KMS-11 (cell line): ENCODE measurements at regions not wholly inside any gene's neighbourhood (a gene's known extent, or its start where the extent isn't known, plus 50 kb on each side); places are given as distances from the start of the nearest gene placed in this dataset.

Experiments
- H2AFZ ChIP-seq: fragments of 200-600 bp; sonication (generic); 2 replicates; pipeline ENCODE4 v1.6.1; 2016; ENCODE audit warnings: antibody characterized with exemption, mixed run types, low read depth
- H3K27ac ChIP-seq: fragments of 200-600 bp; sonication (generic); 2 replicates; pipeline ENCODE4 v1.6.1; 2016; ENCODE audit warnings: mild to moderate bottlenecking, mixed run types
- H3K27me3 ChIP-seq: fragments of 200-600 bp; sonication (generic); 2 replicates; pipeline ENCODE4 v1.6.1; 2017; ENCODE audit warnings: mild to moderate bottlenecking, low read depth, mixed run types, moderate library complexity; ENCODE audit not compliant: insufficient read depth
- H3K36me3 ChIP-seq: fragments of 200-600 bp; sonication (generic); 2 replicates; pipeline ENCODE4 v1.6.1; 2017; ENCODE audit warnings: mild to moderate bottlenecking, mixed run types; ENCODE audit not compliant: insufficient read depth
- H3K4me1 ChIP-seq: fragments of 200-600 bp; sonication (generic); 2 replicates; pipeline ENCODE4 v1.6.1; 2016; ENCODE audit warnings: mild to moderate bottlenecking, low read depth, mixed run types; ENCODE audit not compliant: poor library complexity, severe bottlenecking
- H3K4me2 ChIP-seq: fragments of 200-600 bp; sonication (generic); 2 replicates; pipeline ENCODE4 v1.7.0; 2016; ENCODE audit warnings: mild to moderate bottlenecking, mixed run types
- H3K4me3 ChIP-seq: fragments of 200-600 bp; sonication (generic); IDR thresholded peaks from 2 replicates; pipeline ENCODE4 v1.6.1; 2017; ENCODE audit warnings: low read depth, low read length, mixed read lengths; ENCODE audit not compliant: insufficient read depth
- H3K79me2 ChIP-seq: fragments of 200-600 bp; sonication (generic); 2 replicates; pipeline ENCODE4 v1.6.1; 2016; ENCODE audit warnings: low read depth, mixed run types; ENCODE audit not compliant: insufficient read depth
- H3K9ac ChIP-seq: fragments of 200-600 bp; sonication (generic); 2 replicates; pipeline ENCODE4 v1.6.1; 2016; ENCODE audit warnings: mild to moderate bottlenecking, mixed run types
- H4K20me1 ChIP-seq: fragments of 200-600 bp; sonication (generic); 2 replicates; pipeline ENCODE4 v1.6.1; 2016; ENCODE audit warnings: mild to moderate bottlenecking, mixed run types; ENCODE audit not compliant: insufficient read depth
- CTCF ChIP-seq: fragments of 200-600 bp; sonication (generic); conservative IDR thresholded peaks from 2 replicates; pipeline ENCODE4 v1.6.1; 2017; ENCODE audit warnings: low read depth, mild to moderate bottlenecking, antibody characterized with exemption, low read length, moderate library complexity, mixed read lengths

DNA sequence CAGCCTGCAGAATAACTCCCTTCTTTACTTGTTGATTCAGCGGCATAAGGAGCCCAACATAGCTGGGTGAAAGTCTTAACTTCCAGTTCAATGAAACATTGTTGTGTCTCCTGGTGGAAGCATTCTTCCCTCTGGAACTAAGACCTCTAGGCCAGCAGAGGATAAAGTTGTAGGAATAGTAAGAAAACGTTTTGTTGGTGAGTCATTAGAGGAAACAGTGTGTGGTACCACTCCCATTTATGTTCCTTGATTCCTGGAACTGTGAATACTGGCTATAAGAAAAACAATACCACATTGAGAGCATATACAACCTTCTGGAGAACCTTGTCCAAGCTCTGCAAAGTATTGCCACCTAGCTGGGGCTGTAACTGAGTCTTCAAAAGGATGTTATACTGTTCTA lies 737.4 kb upstream of the ZP4 start:
- no peaks in the 10 kb centered on the region for H3K27me3 ChIP-seq
- no peak overlapping the region for H2AFZ ChIP-seq
- TF ChIP-seq CTCF, result no peak

GRCh38 chr1:238624776-238625175 lies 734.1 kb upstream of the ZP4 start:
- Histone ChIP-seq H3K4me1 (peaks cover 12% of the 10 kb centered on the region), H4K20me1 (no peaks in the 10 kb centered on the region), H3K4me2 (no peak overlapping the region), H3K79me2 (no peaks in the 10 kb centered on the region), H3K36me3 (no peaks in the 10 kb centered on the region), H3K4me3 (no peak overlapping the region), H3K27me3 (no peaks in the 10 kb centered on the region), H3K9ac (no peak overlapping the region), H3K27ac (no peak overlapping the region), H2AFZ (no peak overlapping the region)
- no peak for TF ChIP-seq CTCF

More for the DNA sequence above, 737.4 kb upstream of the ZP4 start:
- Histone ChIP-seq H3K79me2 (no peaks in the 10 kb centered on the region), H4K20me1 (no peaks in the 10 kb centered on the region), H3K36me3 (no peaks in the 10 kb centered on the region), H3K4me1 (peaks cover 12% of the 10 kb centered on the region), H3K9ac (no peak overlapping the region), H3K4me2 (no peak overlapping the region), H3K27ac (no peak overlapping the region), H3K4me3 (no peak overlapping the region)

GRCh38 chr1:238621405-238621804 lies 730.7 kb upstream of the ZP4 start:
- no peak overlapping the region for H3K27ac ChIP-seq
- no peaks in the 10 kb centered on the region for H3K79me2 ChIP-seq
- no peaks in the 10 kb centered on the region for H3K36me3 ChIP-seq
- H3K4me3 ChIP-seq, result no peak overlapping the region
- peaks cover 4% of the 10 kb centered on the region for H3K4me1 ChIP-seq
- H3K4me2 ChIP-seq, result no peak overlapping the region
- no peak overlapping the region for H3K9ac ChIP-seq
- no peak overlapping the region for H2AFZ ChIP-seq
- H3K27me3 ChIP-seq, result no peaks in the 10 kb centered on the region
- no peaks in the 10 kb centered on the region for H4K20me1 ChIP-seq
- TF ChIP-seq CTCF, result no peak

GRCh38 chr1:238619652-238620051 lies 728.9 kb upstream of the ZP4 start:
- H4K20me1 ChIP-seq, result no peaks in the 10 kb centered on the region
- TF ChIP-seq CTCF, result no peak
- H3K27me3 ChIP-seq, result no peaks in the 10 kb centered on the region
- H3K4me1 ChIP-seq, result no peaks in the 10 kb centered on the region
- H3K9ac ChIP-seq, result no peak overlapping the region
- no peak overlapping the region for H3K4me2 ChIP-seq
- H3K36me3 ChIP-seq, result no peaks in the 10 kb centered on the region
- H3K79me2 ChIP-seq, result no peaks in the 10 kb centered on the region
- H3K4me3 ChIP-seq, result no peak overlapping the region
- H3K27ac ChIP-seq, result no peak overlapping the region
- H2AFZ ChIP-seq, result no peak overlapping the region
